HG03064 (cell line): ENCODE measurements at regions not wholly inside any gene's neighbourhood (a gene's known extent, or its start where the extent isn't known, plus 50 kb on each side); places are given as distances from the start of the nearest gene placed in this dataset.
"Not testable (repeated sequence)": the region's sequence is repeated elsewhere in the genome, so short reads cannot be mapped to it uniquely, and the experiment has no call there.

Source experiments
- ATAC-seq: cut with Tn5 transposase; IDR thresholded peaks from one replicate; pipeline ENCODE4 v1.9.1; 2021; ENCODE audit warnings: low read depth; ENCODE audit not compliant: unreplicated experiment

DNA sequence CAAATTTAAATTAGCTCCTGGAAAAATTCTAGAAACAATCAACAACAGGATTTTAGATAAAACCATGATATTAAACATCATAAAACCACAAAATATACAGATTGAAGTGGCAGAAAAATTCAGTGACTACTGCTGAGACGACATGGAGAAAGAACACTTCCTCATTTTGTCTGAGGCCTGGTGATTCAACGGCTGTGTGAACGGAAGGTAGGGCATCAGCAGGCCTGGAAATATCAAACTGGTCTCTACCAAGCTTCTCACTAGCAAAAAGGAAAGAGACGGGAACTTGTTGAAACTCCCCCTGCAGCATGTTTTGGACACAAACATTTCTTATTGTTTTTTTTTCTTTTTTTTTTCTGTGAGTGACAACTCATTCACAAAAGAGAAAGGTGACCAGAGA, 58.0 kb upstream of the AHI1 start:
- ATAC-seq, result no peak

DNA sequence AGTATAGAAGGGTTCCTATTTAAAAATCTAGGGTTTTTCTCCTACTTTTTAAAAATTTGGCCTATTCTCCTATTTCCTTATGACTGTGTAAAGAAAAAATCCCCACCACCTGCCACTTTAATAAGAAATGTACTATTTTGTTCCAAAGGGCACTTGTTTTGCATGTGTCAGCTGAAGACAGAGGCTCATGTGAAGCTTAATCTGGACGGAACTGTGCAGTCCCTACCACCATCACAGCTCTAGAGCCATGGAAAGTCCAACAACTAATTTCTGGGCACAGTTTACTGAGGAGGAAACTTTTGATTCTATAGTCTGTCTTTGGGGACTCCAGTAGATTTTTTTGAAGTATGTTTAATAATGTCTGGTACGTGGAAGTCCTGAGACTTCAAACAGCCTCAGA, 60.0 kb upstream of the AHI1 start:
- no peak for ATAC-seq

DNA sequence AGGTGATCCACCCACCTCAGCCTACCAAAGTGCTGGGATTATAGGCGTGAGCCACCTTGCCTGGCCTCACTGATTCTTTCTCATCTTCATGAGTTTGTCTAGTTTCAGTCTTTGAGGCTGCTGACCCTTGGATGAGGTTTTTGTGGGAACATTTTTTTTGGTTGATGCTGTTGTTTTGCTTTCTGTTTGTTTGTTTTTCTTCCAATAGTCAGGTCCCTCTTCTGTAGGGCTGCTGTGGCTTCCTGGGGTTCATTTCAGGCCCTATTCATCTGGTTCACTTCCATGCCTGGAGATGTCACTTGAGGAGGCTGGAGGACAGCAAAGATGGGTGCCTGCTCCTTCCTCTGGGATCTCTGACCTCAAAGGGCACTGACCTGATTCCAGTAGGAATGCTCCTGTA, 68.1 kb upstream of the AHI1 start:
- ATAC-seq, result not testable (repeated sequence)

DNA sequence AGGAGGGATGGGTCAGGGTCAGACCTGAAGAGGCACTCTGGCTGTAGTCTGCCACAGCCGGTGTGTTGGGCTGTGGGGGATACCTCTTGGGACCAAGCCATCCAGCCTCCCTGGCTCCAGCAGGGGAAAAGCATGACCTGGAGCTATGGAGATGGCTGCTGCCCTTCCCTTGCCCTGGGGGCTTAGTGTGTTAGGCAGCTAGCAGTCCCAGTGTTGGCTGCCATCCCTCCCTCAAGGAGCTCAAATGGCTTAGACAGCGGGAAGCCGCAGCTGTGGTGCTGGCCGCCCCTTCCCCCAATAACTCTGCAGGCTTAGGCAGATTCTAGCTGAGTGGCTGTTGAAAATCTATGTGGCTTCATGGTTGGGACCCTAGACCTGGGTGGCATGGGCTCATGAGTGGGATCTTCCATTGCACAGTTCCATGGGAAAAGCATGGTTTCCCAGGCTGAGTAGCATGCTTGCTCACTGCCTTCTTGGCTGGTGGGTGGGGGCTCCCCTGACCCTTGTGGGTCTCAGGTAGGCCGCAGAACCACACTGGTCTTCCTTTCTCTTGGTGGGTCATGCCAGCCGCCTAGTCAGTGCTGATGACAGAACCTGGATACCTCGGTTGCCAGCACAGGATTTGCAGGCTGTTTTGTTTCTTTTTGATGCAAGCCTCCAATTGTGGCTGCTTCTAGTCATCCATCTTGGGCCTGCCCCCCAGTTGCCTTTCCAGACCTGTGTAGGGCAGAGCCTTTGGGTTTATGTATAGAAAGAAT, 69.0 kb upstream of the AHI1 start:
- no peak for ATAC-seq

DNA sequence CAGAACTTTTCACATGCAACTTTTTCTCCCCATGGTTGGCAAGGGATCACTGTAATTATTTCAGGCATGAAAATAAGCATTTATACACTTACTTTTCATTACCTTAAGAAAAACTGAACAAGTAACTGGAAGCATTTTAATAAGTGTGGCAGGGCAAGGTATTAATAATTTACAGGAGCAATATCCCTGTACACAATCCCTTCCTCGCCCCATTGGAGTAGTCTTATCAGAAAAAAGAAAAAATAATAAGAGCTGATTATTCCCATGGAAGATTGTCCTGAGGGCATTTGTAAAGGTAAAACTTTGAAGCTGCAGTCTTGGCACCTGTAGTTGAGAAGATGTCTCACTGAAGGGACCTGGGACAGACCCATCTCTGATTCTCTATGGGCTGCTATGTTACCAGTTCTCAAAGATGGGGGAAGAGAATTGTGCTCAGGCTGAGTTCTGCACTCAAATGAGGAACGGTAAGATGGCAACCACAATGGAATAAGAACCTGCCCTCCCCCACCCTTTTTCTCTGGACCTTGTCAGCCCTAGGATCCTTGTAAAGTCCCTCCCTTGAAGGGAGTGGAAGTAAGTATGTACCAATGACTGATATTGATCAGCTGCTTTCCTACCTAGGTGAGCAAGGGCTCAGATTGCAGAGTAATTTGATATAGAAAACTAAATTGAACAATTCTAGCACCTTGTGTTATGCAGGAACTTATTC, 70.0 kb upstream of the AHI1 start:
- ATAC-seq, result no peak

DNA sequence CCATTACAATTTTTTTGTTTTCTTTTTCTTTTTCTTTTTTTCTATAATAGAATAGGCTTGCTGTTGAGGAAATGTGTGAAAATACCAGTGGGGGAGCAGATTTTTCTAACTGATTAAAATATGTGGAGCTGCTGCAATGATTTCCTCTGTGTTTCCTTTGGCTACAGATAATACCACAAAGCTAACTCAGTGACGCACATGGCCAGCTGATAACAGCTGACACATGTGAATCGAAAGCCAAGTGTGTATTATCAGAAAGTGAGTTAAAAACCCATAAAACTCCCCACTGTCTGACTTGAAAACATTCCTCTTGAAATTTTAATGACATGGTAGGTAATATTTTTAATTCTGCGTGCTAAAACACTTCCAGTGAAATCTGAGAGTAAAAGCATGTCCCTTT, 70.8 kb upstream of the AHI1 start:
- ATAC-seq, result no peak

DNA sequence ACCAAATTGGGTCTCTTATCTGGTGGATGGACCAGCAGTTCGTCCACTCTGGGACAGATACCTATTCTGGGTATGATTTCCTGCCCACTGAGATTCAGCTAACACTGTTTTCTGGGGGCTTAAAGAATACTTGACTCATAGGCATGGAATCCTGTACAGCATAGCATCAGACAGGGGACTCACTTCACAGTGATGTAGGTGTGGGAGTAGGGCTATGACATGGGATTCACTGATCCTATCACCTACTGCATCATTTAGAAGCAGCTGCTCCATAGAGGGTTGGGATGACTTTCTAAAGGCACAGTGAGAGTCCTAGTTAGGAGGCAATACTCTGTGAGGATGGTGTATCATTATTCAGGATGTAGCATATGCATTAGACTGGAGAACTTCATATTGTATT, 74.5 kb upstream of the AHI1 start:
- ATAC-seq, result no peak

DNA sequence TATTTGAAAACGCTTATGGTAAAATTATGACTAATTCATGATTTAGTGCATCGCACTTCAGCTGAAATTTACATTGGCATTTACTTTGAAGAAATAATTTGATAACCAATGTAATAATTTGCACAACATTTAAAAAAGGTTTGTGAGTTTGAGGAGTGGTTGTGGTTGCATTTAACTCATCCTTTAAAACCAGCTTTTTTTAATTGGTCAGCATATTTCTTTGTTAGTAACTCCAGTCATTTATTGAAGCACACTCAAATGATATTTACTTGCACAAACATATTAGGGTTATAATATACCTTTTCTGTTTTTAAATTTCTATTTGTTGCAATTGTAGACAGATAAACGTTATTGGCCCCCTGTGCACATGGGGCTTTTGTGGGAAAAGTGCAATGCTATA, 78.1 kb upstream of the AHI1 start:
- ATAC-seq, result no peak

DNA sequence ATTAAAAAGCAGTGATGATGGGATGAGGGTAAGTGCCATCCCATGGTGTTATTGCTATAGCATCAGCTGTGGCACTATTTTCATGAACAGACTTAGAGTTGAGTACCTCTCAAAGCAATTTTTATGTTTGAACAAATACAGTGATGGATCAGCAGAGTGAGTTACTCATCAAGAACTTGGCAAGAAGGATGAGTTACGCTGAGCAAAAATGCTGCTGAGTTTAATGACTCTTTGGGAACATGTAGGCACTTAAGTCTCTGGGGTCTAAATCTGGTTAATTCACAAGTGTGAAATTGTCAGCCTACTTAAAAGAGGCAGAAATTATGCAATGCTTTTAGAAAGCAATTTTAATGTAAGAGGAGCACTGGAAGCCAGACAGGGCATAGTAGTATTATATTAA, 78.5 kb upstream of the AHI1 start:
- no peak for ATAC-seq

DNA sequence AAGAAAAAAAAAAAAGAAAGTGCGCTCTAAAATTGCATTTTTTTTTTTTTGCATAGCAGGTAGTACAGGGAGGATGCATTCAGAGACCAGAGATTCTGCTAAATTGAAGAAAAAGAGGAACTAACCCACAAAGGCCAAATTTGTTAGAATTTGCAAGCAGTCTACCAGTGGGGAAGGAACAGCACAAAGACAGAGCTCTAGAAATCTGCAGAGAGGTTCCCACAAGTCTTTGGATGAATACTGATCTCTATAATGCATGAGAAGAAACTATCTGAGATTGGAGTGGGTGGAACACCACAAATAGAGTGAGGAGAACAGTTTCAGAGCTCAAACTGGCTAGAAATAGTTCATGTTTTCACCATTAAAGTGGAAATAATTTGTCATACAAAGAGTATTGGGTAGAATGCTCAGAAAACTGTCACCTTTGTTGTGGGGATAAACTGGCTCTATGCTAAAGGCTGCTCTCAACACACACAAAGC, 79.6 kb upstream of the AHI1 start:
- ATAC-seq, result peak; percentile 63

DNA sequence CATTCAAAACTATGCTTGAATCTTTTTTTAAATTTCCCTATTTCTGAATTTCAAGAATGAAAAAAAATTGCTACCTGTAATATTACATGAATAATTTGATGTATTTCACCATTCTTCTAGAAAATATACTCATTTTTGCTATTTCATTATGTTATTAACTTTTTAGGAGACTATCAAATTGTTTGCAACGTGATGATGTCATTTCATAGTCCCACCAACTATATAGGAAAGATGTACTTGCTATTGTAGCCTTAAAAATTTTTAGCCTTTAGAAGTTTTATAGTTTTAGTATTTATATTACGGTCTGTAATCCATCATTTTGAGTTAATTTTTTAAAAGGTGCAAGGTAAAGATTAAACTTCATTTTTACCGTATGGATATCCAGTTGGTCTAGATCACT, 81.4 kb upstream of the AHI1 start:
- no peak for ATAC-seq

DNA sequence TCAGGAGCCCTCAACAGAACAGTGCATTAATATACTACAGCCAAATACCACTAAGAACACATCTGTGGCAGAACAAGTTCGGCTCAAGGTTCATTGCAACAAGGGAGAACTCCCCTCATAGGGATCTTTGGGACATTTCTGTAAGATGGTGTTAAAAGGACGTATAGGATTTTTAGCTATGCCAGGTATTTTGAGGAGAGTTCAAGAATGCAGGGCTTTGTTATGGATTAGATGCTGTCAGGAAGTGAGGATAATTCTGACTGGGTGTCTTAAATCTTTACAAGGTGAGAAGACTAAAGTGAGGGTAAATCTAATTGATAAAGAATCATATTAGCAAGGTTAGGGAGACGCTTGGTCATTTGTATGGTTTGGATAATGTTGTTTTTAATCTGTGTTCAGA, 83.7 kb upstream of the AHI1 start:
- ATAC-seq, result no peak

DNA sequence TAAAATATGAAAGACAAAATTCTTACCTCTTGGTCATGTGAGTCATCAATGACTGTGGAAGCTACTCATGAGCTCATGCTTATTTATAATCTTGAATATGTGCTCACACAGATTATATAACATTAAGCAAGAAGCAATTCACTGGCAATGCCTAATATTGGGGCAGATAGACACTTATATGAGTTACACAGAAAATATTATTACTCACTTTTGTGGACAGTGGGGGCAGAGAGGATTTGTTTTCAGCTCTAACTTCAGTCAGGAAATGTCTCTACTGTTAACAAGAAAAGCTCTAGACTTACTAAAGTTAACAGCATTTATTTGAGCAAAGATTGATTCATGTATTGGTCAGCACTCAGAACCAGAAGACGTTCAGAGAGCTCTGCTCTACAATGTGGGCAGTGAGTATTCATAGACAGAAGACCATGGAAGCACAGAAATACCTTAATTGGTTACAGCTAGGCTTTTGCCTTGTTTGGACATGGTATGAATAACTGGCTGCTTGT, 85.8 kb upstream of the AHI1 start:
- no peak for ATAC-seq

DNA sequence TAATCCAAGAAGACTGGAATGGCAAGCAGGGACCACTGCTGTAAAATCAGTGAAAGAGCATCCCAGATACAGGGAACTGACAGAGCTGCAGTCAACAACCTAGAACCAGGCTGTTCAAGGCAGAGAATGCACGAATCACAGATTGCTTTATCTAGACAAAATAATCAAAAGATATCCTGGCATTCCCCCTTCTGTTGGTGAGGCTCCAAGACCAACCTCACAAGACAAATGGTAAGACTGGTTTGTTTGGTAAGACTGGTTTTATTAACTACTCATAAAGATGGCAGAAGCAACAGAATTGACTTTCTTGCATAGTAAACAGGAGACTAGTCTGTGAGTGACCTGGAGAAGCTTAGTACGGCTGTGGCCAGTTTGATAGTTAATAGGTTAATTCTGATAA, 88.8 kb upstream of the AHI1 start:
- no peak for ATAC-seq

DNA sequence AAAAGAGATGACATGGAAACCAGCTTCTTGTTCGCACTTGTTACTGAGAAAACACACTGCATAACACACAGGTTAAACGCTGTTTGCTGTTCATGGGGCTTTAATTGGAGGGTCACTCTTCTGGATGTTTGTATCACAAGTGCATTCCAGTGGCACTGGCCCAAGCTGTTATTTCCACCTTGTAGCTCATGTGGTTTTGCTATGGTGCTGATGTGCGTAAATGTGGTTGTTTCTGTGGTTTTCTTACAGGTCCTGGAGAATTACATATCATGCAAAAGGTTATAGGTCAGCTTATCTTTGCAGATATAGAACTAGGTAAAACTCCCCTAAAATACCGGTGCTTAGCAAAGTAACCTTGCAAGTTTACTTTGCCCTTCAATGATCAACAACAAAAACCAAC, 89.3 kb upstream of the AHI1 start:
- ATAC-seq, result no peak

DNA sequence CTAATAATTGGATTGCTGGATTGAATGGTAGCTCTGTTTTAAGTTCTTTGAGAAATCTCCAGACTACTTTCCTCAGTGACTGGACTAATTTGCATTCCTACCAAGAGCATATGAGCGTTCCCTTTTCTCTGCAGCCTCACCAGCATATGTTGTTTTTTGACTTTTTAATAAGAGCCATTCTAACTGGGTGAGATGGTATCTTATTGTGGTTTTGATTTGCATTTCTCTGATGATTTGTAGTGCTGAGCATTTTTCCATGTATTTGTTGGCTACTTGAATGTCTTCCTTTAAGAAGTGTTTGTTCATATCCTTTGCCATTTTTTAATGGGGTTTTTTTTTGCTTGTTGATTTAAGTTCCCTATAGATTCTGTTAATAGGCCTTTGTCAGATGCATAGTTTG, 94.7 kb upstream of the AHI1 start:
- ATAC-seq, result no peak

DNA sequence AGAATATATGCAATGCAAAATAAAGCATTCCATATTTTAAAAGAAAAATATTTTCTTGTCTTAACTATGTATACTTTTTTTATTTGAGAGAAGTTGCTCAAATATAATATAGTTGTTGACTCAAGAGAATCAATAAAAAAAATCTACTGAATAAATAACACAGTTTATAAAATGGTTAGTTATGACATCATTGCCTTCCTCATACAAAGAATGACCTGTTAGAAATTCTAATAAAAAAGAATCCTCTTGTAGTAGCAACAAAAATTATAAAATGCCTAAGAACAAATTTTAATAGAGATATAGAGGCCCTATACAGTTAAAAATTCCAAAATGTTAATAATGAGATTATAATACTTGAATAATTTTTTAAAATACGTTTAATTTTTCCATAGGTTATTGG, 96.5 kb upstream of the AHI1 start:
- no peak for ATAC-seq

DNA sequence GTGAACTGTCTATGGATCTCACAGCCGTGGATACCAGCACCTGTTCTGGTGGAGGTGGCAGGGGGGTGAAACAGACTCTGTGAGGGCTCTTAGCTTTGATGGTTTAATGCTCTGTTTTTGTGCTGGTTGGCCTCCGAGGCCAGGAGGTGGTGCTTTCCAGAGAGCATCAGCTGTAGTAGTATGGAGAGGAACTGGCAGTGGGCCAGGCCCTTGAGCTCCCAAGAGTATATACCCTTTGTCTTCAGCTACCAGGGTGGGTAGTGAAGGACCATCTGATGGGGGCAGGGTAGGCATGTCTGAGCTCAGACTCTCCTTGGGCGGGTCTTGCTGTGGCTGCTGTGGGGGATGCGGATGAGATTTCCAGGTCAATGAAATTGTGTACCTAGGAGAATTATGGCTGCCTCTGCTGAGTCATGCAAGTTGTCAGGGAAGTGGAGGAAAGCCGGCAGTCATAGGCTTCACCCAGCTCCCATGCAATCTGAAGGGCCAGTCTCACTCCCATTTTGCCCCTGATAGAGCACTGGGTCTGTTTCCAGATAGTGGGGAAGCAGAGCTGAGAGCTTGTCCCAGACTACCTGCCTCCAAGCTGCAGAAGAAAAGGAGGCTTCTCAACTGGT, 102.7 kb upstream of the AHI1 start:
- ATAC-seq, result no peak

DNA sequence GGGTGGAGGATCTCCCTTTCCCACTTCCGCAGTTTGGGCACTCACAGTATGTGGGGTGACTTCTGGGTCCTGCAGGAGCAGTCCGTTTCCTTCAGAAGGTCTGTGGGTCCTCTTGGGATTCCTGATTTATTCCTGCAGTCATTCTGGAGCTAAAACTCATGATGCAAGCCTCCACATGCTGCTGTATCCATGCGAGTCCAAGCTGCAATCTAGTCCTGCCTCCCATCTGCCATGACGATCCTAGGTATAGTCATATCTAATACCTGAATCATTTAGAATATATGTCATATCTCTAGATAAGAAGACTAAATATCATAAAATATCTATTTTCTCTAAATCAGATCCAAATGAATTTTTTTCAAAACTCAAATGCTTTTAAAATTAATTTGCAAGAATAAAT, 103.4 kb upstream of the AHI1 start:
- no peak for ATAC-seq

DNA sequence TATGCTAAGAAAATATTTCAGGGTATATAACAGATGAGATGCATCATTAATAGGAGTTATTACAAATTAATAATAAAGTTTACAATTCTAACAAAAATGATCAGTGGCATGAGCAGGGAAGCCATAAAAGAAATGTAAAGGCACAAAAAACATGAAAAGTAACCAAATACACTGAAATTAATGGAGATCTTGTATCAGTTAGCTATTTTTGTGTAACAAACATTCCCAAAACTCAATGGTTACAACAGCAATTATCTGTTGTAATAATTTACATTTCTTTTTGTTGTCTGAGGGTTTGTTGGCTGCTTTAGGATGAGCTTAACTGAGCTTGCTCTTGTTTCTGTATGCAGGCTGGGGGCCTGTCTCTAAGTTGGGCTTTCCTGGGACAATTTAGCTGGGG, 104.3 kb upstream of the AHI1 start:
- ATAC-seq, result no peak

DNA sequence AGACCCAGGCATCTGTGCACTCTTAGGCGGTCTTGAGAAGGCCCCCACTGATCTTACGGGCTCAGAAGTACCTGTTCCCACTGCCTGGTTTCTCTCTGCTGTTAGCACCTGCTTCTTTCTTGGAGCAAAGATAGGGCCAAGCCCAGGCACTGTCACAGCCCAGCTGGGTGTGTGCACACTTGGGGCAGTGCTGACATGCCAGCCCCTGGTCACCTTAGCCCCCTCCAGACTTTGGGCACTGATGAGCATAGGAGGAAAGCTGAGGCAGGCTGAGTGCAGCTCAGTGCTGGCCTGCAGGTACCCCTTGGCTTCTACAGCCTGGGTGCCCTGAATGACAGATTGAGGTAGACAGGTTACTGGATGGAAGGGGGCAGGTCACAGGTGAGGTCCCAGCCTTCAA, 105.7 kb upstream of the AHI1 start:
- no peak for ATAC-seq
